ENCODE measurements at regions not wholly inside any gene's neighbourhood (a gene's known extent, or its start where the extent isn't known, plus 50 kb on each side); places are given as distances from the start of the nearest gene placed in this dataset.

- no peak for TF ChIP-seq EZH2phosphoT487 (IDR thresholded peaks at IDR 0.05; ENCODE audit: unreplicated experiment)
- no peak for TF ChIP-seq NANOG (IDR thresholded peaks at IDR 0.05; ENCODE audit: borderline replicate concordance)
These were observed 99.4 kb upstream of the RGPD4 start (continued) for GRCh38 chr2:107727318-107727717.

GRCh38 chr2:107728586-107728985 lies 98.1 kb upstream of the RGPD4 start:
- Mint-ChIP-seq H3K27ac (no peak overlapping the region), H3K27me3 (ENCODE audit: insufficient read depth, low read depth, poor library complexity) (peaks cover 2% of the 10 kb centered on the region), H3K9me3 (peaks cover 7% of the 10 kb centered on the region; the same call in 1 of the 3 replicates), H3K4me3 (no peak overlapping the region), H3K36me3 (ENCODE audit: low read depth) (no peaks in the 10 kb centered on the region), H3K4me1 (0 out of 3 replicates have a peak, but pooled peaks cover 3% of the 10 kb centered on the region)
- no peaks in the 10 kb centered on the region for H3K79me2 ChIP-seq (replicated peaks; ENCODE audit: insufficient read depth)
- DNase-seq (ENCODE audit: low spot score) (no peak), ATAC-seq (no peak)
- H2AFZ ChIP-seq = no peak overlapping the region; the same call in 1 of the 2 replicates
- no peaks in the 10 kb centered on the region for H3K4me1 ChIP-seq (ENCODE audit: insufficient read depth)
- no peaks in the 10 kb centered on the region for H3F3A ChIP-seq (replicated peaks; ENCODE audit: low read depth)
- 0 out of 2 replicates have a peak, but pooled peaks cover under 1% of the 10 kb centered on the region for H3K9me2 ChIP-seq (ENCODE audit: insufficient read depth)
- no peak overlapping the region for H3K4me3 ChIP-seq
- H3K4me2 ChIP-seq = no peak overlapping the region
- no peak overlapping the region for H3K27ac ChIP-seq (ENCODE audit: low read depth)
- TF ChIP-seq JUNB (IDR thresholded peaks at IDR 0.05; ENCODE audit: unreplicated experiment) (no peak), ZNF114 (CRISPR knock-in tag; IDR thresholded peaks at IDR 0.05) (no peak), REST (IDR thresholded peaks at IDR 0.05; ENCODE audit: unreplicated experiment) (no peak), POLR2AphosphoS5 (IDR thresholded peaks at IDR 0.05; ENCODE audit: low read depth) (no peak), CREB1 (CRISPR knock-in tag; IDR thresholded peaks at IDR 0.05; ENCODE audit: low read depth) (no peak), EZH2phosphoT487 (IDR thresholded peaks at IDR 0.05; ENCODE audit: unreplicated experiment) (no peak)
- H3K27me3 ChIP-seq (ENCODE audit: insufficient read depth) = no peaks in the 10 kb centered on the region
- no peaks in the 10 kb centered on the region for H3K36me3 ChIP-seq (ENCODE audit: insufficient read depth)
- H4K20me1 ChIP-seq (replicated peaks; ENCODE audit: insufficient read depth) = no peaks in the 10 kb centered on the region

GRCh38 chr2:107729440-107729839 lies 97.3 kb upstream of the RGPD4 start:
- no peak for ATAC-seq
- H3K36me3 ChIP-seq (ENCODE audit: insufficient read depth) = no peaks in the 10 kb centered on the region
- H3K4me3 Mint-ChIP-seq = no peak overlapping the region

More at GRCh38 chr2:107729440-107729839, 97.3 kb upstream of the RGPD4 start:
- peaks cover 7% of the 10 kb centered on the region; the same call in 1 of the 2 replicates for H3K9me2 ChIP-seq (ENCODE audit: insufficient read depth)
- TF ChIP-seq CTCF (conservative IDR thresholded peaks at IDR 0.05; ENCODE audit: low read depth in 2 of 2) (no peak), CREB1 (CRISPR knock-in tag; IDR thresholded peaks at IDR 0.05; ENCODE audit: low read depth) (no peak), EZH2 (IDR thresholded peaks at IDR 0.05; ENCODE audit: low read depth, unreplicated experiment) (no peak), REST (IDR thresholded peaks at IDR 0.05; ENCODE audit: unreplicated experiment) (no peak), ZNF331 (CRISPR knock-in tag; IDR thresholded peaks at IDR 0.05; ENCODE audit: low read depth) (no peak), NANOG (IDR thresholded peaks at IDR 0.05; ENCODE audit: borderline replicate concordance) (no peak), POLR2AphosphoS5 (IDR thresholded peaks at IDR 0.05; ENCODE audit: low read depth) (no peak), EZH2phosphoT487 (IDR thresholded peaks at IDR 0.05; ENCODE audit: unreplicated experiment) (no peak), ETS1 (IDR thresholded peaks at IDR 0.05) (no peak)
- no peaks in the 10 kb centered on the region for H3F3A ChIP-seq (replicated peaks; ENCODE audit: low read depth)
- H3K4me3 ChIP-seq = no peak overlapping the region
- no peaks in the 10 kb centered on the region for H3K4me1 ChIP-seq (ENCODE audit: insufficient read depth)
- H3K79me2 ChIP-seq (replicated peaks; ENCODE audit: insufficient read depth) = no peaks in the 10 kb centered on the region
- H4K20me1 ChIP-seq (replicated peaks; ENCODE audit: insufficient read depth) = no peaks in the 10 kb centered on the region
- no peaks in the 10 kb centered on the region for H3K27me3 ChIP-seq (ENCODE audit: insufficient read depth)
- Mint-ChIP-seq H3K27me3 (ENCODE audit: insufficient read depth, low read depth, poor library complexity) (peaks cover 2% of the 10 kb centered on the region), H3K4me1 (0 out of 3 replicates have a peak, but pooled peaks cover 3% of the 10 kb centered on the region), H3K9me3 (peaks cover 7% of the 10 kb centered on the region; the same call in 1 of the 3 replicates), H3K27ac (no peak overlapping the region), H3K36me3 (ENCODE audit: low read depth) (no peaks in the 10 kb centered on the region)
- H2AFZ ChIP-seq = no peak overlapping the region
- no peak overlapping the region for H3K4me2 ChIP-seq
- H3K27ac ChIP-seq (ENCODE audit: low read depth) = no peak overlapping the region
- no peak for DNase-seq (ENCODE audit: low spot score)
